GM10266 (cell line): ENCODE measurements at regions not wholly inside any gene's neighbourhood (a gene's known extent, or its start where the extent isn't known, plus 50 kb on each side); places are given as distances from the start of the nearest gene placed in this dataset.

Experiments used
- DNase-seq: peaks from one replicate; pipeline ENCODE4 v3.0.0; 2012; ENCODE audit errors: extremely low spot score
- CTCF ChIP-seq: IDR thresholded peaks from 2 replicates; pipeline ENCODE4 v1.5.1; 2012; ENCODE audit warnings: mild to moderate bottlenecking, low read depth; ENCODE audit not compliant: control insufficient read depth, insufficient read depth; ENCODE audit errors: missing control alignments

GRCh38 chr2:19086231-19086651, 272.2 kb downstream of the OSR1 start:
- DNase-seq, result no peak
- TF ChIP-seq CTCF, result no peak

GRCh38 chr2:19078709-19079108, 279.7 kb downstream of the OSR1 start:
- TF ChIP-seq CTCF, result no peak
- no peak for DNase-seq

GRCh38 chr2:19073522-19073921, 284.9 kb downstream of the OSR1 start:
- TF ChIP-seq CTCF, result no peak
- no peak for DNase-seq

- TF ChIP-seq CTCF, result no peak
- no peak for DNase-seq
Observed at GRCh38 chr2:19072161-19072560, 286.3 kb downstream of the OSR1 start.

GRCh38 chr2:19070886-19071285, 287.5 kb downstream of the OSR1 start:
- DNase-seq, result no peak
- no peak for TF ChIP-seq CTCF

GRCh38 chr2:19068206-19068605, 290.2 kb downstream of the OSR1 start:
- DNase-seq, result no peak
- TF ChIP-seq CTCF, result no peak

- DNase-seq, result no peak
- no peak for TF ChIP-seq CTCF
Observed at GRCh38 chr2:19062370-19062769, 296.1 kb downstream of the OSR1 start.
